ENCODE measurements at regions not wholly inside any gene's neighbourhood (a gene's known extent, or its start where the extent isn't known, plus 50 kb on each side); places are given as distances from the start of the nearest gene placed in this dataset.

GRCh38 chr16:73365016-73365551 lies 317.2 kb upstream of the ZFHX3 start:
- peak; percentile 98 for DNase-seq
- H3K4me1 ChIP-seq, result peaks cover 13% of the 10 kb centered on the region

GRCh38 chr16:73364413-73364812 lies 316.5 kb upstream of the ZFHX3 start:
- TF ChIP-seq CTCF (IDR thresholded peaks at IDR 0.05; ENCODE audit: low read depth, low read length), result no peak
- Histone ChIP-seq H3K4me3 (ENCODE audit: low read depth, low read length) (no peak overlapping the region), H3K36me3 (no peaks in the 10 kb centered on the region), H3K4me1 (peaks cover 13% of the 10 kb centered on the region), H3K9me3 (no peaks in the 10 kb centered on the region), H3K27me3 (peaks cover 2% of the 10 kb centered on the region; the same call in 1 of the 2 replicates)
- no peak for DNase-seq

More at GRCh38 chr16:73365016-73365551, 317.2 kb upstream of the ZFHX3 start:
- Histone ChIP-seq H3K9me3 (no peaks in the 10 kb centered on the region), H3K27me3 (peaks cover 2% of the 10 kb centered on the region; the same call in 1 of the 2 replicates), H3K4me3 (ENCODE audit: low read depth, low read length) (no peak overlapping the region), H3K36me3 (no peaks in the 10 kb centered on the region)
- TF ChIP-seq CTCF (IDR thresholded peaks at IDR 0.05; ENCODE audit: low read depth, low read length), result no peak

- Histone ChIP-seq H3K27me3 (peaks cover under 1% of the 10 kb centered on the region; the same call in 1 of the 2 replicates), H3K9me3 (no peaks in the 10 kb centered on the region), H3K4me1 (peaks cover 13% of the 10 kb centered on the region), H3K36me3 (no peaks in the 10 kb centered on the region), H3K4me3 (ENCODE audit: low read depth, low read length) (no peak overlapping the region)
- no peak for TF ChIP-seq CTCF (IDR thresholded peaks at IDR 0.05; ENCODE audit: low read depth, low read length)
- no peak for DNase-seq
These were observed 313.1 kb upstream of the ZFHX3 start for GRCh38 chr16:73361061-73361460.

- DNase-seq, result no peak
- H3K9me3 ChIP-seq, result no peaks in the 10 kb centered on the region
- TF ChIP-seq CTCF (IDR thresholded peaks at IDR 0.05; ENCODE audit: low read depth, low read length), result no peak
- no peak overlapping the region for H3K4me3 ChIP-seq (ENCODE audit: low read depth, low read length)
- no peaks in the 10 kb centered on the region for H3K36me3 ChIP-seq
- H3K4me1 ChIP-seq, result peaks cover 2% of the 10 kb centered on the region
- H3K27me3 ChIP-seq, result no peaks in the 10 kb centered on the region
These were observed 308.6 kb upstream of the ZFHX3 start for GRCh38 chr16:73356401-73357079.

GRCh38 chr16:73355981-73356380 lies 308.1 kb upstream of the ZFHX3 start:
- no peak for DNase-seq
- no peak for TF ChIP-seq CTCF (IDR thresholded peaks at IDR 0.05; ENCODE audit: low read depth, low read length)
- no peaks in the 10 kb centered on the region for H3K27me3 ChIP-seq

GRCh38 chr16:73354434-73354833 lies 306.5 kb upstream of the ZFHX3 start:
- no peaks in the 10 kb centered on the region for H3K27me3 ChIP-seq
- peaks cover 14% of the 10 kb centered on the region for H3K4me1 ChIP-seq
- H3K9me3 ChIP-seq, result no peaks in the 10 kb centered on the region; the same call in 1 of the 2 replicates
- H3K4me3 ChIP-seq (ENCODE audit: low read depth, low read length), result no peak overlapping the region
- no peak for DNase-seq
- no peak for TF ChIP-seq CTCF (IDR thresholded peaks at IDR 0.05; ENCODE audit: low read depth, low read length)
- H3K36me3 ChIP-seq, result no peaks in the 10 kb centered on the region

More at GRCh38 chr16:73355981-73356380, 308.1 kb upstream of the ZFHX3 start:
- no peaks in the 10 kb centered on the region for H3K36me3 ChIP-seq
- H3K4me3 ChIP-seq (ENCODE audit: low read depth, low read length), result no peak overlapping the region
- peaks cover 8% of the 10 kb centered on the region for H3K4me1 ChIP-seq
- no peaks in the 10 kb centered on the region for H3K9me3 ChIP-seq
